OCI-LY7 (cell line): ENCODE measurements at regions not wholly inside any gene's neighbourhood (a gene's known extent, or its start where the extent isn't known, plus 50 kb on each side); places are given as distances from the start of the nearest gene placed in this dataset.

Experiments
- BruUV-seq: library from RNA; stranded (reverse); fragments of 400-500 nt; replicated peaks from 2 replicates; lab custom pipeline; 2021; lab: Mats Ljungman, UMichigan
- CTCF ChIA-PET: fragments of 300-600 bp; sonication (Branson Sonifier 250); formaldehyde crosslinking; loops from one replicate; lab custom pipeline; 2022; ENCODE audit warnings: antibody characterized with exemption; ENCODE audit not compliant: unreplicated experiment; lab: Charles Lee
- POLR2A ChIA-PET: fragments of 300-600 bp; sonication (Branson Sonifier 250); formaldehyde crosslinking; loops from one replicate; lab custom pipeline; 2022; ENCODE audit warnings: antibody characterized with exemption; lab: Charles Lee
- DNase-seq: peaks from one replicate; pipeline ENCODE4 v3.0.0-alpha.2; 2015; ENCODE audit warnings: low spot score
- H2AFZ ChIP-seq: fragments of 200-600 bp; sonication (generic), shearing (Covaris generic); 2 replicates; pipeline ENCODE4 v1.6.1; 2014; ENCODE audit warnings: mild to moderate bottlenecking, antibody characterized with exemption, low read length, moderate library complexity
- H3K27ac ChIP-seq: fragments of 200-600 bp; sonication (generic); 2 replicates; pipeline ENCODE4 v1.5.1; 2014; ENCODE audit warnings: mixed run types, low read depth, mild to moderate bottlenecking, moderate library complexity, low read length, inconsistent platforms; ENCODE audit not compliant: poor library complexity, severe bottlenecking
- H3K36me3 ChIP-seq: fragments of 200-600 bp; sonication (generic); 2 replicates; pipeline ENCODE4 v1.6.1; 2014; ENCODE audit warnings: mild to moderate bottlenecking, antibody characterized with exemption, low read length, moderate library complexity, mixed read lengths; ENCODE audit not compliant: insufficient read depth
- H3K4me1 ChIP-seq: fragments of 200-600 bp; sonication (generic); 2 replicates; pipeline ENCODE4 v1.5.1; 2014; ENCODE audit warnings: mild to moderate bottlenecking, low read length; ENCODE audit not compliant: insufficient read depth, poor library complexity, severe bottlenecking
- H3K4me2 ChIP-seq: fragments of 200-600 bp; sonication (generic); 2 replicates; pipeline ENCODE4 v1.6.1; 2014; ENCODE audit warnings: mild to moderate bottlenecking, low read length
- H3K4me3 ChIP-seq: fragments of 200-600 bp; sonication (generic); 2 replicates; pipeline ENCODE4 v1.5.1; 2014; ENCODE audit warnings: mild to moderate bottlenecking, low read depth, low read length; ENCODE audit not compliant: poor library complexity, severe bottlenecking
- H3K79me2 ChIP-seq: fragments of 200-600 bp; sonication (generic); 2 replicates; pipeline ENCODE4 v1.6.1; 2016; ENCODE audit warnings: low read depth, mild to moderate bottlenecking, low read length, moderate library complexity, mixed read lengths; ENCODE audit not compliant: insufficient read depth
- H3K9me2 ChIP-seq: fragments of 200-600 bp; sonication (generic); 2 replicates; pipeline ENCODE4 v1.6.1; 2016; ENCODE audit warnings: mild to moderate bottlenecking, low read length, mixed read lengths; ENCODE audit not compliant: insufficient read depth
- H3K9me3 ChIP-seq: fragments of 200-600 bp; sonication (generic); 2 replicates; pipeline ENCODE4 v1.6.1; 2014; ENCODE audit warnings: mild to moderate bottlenecking, mixed run types, low read length, mixed read lengths
- H4K20me1 ChIP-seq: fragments of 200-600 bp; sonication (generic); 2 replicates; pipeline ENCODE4 v1.6.1; 2014; ENCODE audit warnings: mild to moderate bottlenecking, antibody characterized with exemption, low read length, moderate library complexity, mixed read lengths; ENCODE audit not compliant: insufficient read depth
- EZH2phosphoT487 ChIP-seq: fragments of 200-600 bp; sonication (generic); IDR thresholded peaks from 2 replicates; pipeline ENCODE4 v1.6.1; 2018; ENCODE audit warnings: low read depth, borderline replicate concordance, mild to moderate bottlenecking, mixed run types, antibody characterized with exemption, low read length, moderate library complexity, mixed read lengths
- intact Hi-C: fragments of 100-400 bp; cut with micrococcal nuclease; formaldehyde crosslinking; loops from one replicate; pipeline ENCODE4 v1.10.0; 2022; ENCODE audit not compliant: unreplicated experiment
- TF ChIP-seq, protein P1 (sequence below): fragments of 200-600 bp; sonication (generic); conservative IDR thresholded peaks from 2 replicates; pipeline ENCODE4 v1.5.1; 2014; ENCODE audit warnings: mild to moderate bottlenecking, antibody characterized with exemption, low read length, moderate library complexity, mixed read lengths

DNA sequence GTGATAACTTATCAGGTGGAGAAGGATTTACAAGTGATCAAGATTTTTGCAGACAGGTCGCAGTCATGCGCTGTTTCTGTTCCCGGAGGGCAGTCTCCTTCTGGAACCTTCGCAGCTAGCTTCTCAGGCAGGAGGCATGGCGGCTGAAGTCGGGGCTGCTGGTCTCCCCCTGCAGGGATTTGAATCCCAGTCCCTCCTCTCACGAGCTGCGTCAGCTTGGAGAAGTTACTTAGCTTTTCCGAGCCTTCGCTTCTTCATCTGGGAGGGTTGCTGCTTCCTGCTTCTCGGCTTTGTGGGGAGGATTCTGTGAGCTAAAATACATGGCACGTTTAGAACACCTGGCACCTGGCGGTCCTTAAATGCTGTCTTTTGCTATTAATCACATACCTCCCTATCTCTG is 287.8 kb upstream of the FOXF1 start:
- Histone ChIP-seq H3K4me2 (no peak overlapping the region), H4K20me1 (no peaks in the 10 kb centered on the region), H3K79me2 (no peaks in the 10 kb centered on the region), H3K27ac (no peak overlapping the region), H3K9me2 (no peaks in the 10 kb centered on the region), H3K9me3 (no peaks in the 10 kb centered on the region), H2AFZ (no peak overlapping the region), H3K4me3 (no peak overlapping the region), H3K36me3 (no peaks in the 10 kb centered on the region), H3K4me1 (no peaks in the 10 kb centered on the region)
- POLR2A ChIA-PET, result no interaction called here
- intact Hi-C loops, result no loop called here
- CTCF ChIA-PET, result no interaction called here
- BruUV-seq, result no TSS peak
- DNase-seq, result no peak
- TF ChIP-seq, protein P1, sequence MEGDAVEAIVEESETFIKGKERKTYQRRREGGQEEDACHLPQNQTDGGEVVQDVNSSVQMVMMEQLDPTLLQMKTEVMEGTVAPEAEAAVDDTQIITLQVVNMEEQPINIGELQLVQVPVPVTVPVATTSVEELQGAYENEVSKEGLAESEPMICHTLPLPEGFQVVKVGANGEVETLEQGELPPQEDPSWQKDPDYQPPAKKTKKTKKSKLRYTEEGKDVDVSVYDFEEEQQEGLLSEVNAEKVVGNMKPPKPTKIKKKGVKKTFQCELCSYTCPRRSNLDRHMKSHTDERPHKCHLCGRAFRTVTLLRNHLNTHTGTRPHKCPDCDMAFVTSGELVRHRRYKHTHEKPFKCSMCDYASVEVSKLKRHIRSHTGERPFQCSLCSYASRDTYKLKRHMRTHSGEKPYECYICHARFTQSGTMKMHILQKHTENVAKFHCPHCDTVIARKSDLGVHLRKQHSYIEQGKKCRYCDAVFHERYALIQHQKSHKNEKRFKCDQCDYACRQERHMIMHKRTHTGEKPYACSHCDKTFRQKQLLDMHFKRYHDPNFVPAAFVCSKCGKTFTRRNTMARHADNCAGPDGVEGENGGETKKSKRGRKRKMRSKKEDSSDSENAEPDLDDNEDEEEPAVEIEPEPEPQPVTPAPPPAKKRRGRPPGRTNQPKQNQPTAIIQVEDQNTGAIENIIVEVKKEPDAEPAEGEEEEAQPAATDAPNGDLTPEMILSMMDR, result no peak
- no peak for TF ChIP-seq EZH2phosphoT487

DNA sequence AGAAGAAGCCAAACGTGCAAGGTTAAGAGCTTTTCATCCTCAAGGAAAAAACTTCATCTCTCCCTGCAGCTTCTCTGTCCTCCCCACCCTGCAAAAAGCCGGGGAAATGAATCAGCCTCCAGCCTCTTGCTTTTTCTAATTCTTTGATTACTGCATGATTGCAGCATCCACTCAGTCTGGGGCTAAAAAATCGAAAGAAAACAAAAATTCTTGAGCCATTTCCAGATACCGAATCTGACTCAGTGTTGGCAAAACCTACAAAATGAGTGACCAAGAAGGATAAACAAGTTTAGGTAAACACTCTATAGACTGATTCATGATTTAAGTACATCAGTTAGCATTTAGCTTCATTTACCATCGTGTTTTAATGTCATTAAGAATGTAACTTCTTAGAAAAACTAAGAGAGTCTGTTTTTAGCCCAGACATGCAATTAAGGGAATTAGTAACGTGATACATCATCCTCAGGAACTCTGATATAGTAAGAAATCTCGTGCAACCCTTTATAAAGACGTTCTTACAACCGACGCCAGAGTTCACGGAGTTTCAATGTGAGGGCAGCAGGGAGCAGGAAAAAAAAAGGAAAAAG is 287.3 kb upstream of the FOXF1 start:
- no peak for TF ChIP-seq EZH2phosphoT487
- TF ChIP-seq, protein P1, result no peak
- no peak overlapping the region for H2AFZ ChIP-seq
- POLR2A ChIA-PET, result no interaction called here
- CTCF ChIA-PET, result no interaction called here
- DNase-seq, result no peak
- no peaks in the 10 kb centered on the region for H3K9me2 ChIP-seq
- H4K20me1 ChIP-seq, result no peaks in the 10 kb centered on the region
- intact Hi-C loops, result no loop called here
- no peak overlapping the region for H3K4me3 ChIP-seq
- no peak overlapping the region for H3K4me2 ChIP-seq
- H3K9me3 ChIP-seq, result no peaks in the 10 kb centered on the region
- H3K36me3 ChIP-seq, result no peaks in the 10 kb centered on the region
- H3K79me2 ChIP-seq, result no peaks in the 10 kb centered on the region
- no peak overlapping the region for H3K27ac ChIP-seq
- H3K4me1 ChIP-seq, result no peaks in the 10 kb centered on the region
- no TSS peak for BruUV-seq

DNA sequence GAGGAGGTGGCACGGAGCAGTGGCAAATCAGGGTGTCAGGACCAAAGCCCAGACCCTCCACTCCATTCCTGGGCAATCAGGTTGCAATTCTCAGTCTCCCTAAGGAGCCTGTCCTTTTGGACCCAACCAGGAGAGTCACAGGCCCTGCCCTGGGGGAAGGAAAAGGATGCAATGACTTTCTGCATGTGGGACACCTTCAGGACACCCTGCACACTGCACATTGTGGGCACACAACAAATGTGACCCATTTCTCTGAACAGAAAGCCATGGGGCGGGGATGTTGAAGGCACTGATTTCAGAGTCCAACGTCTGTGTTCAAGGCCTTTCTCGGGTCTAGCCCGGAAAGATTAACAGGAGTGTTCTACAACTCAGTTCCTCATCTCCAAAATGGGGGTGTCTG is 286.2 kb upstream of the FOXF1 start:
- H3K27ac ChIP-seq, result no peak overlapping the region
- ChIA-PET CTCF (no interaction called here), POLR2A (no interaction called here)
- TF ChIP-seq EZH2phosphoT487, result no peak
- TF ChIP-seq, protein P1, result no peak
- no peaks in the 10 kb centered on the region for H3K4me1 ChIP-seq
- H3K36me3 ChIP-seq, result no peaks in the 10 kb centered on the region
- no TSS peak for BruUV-seq
- intact Hi-C loops, result no loop called here
- no peaks in the 10 kb centered on the region for H3K79me2 ChIP-seq
- no peak for DNase-seq
- H2AFZ ChIP-seq, result no peak overlapping the region
- no peaks in the 10 kb centered on the region for H4K20me1 ChIP-seq
- no peaks in the 10 kb centered on the region for H3K9me3 ChIP-seq
- H3K4me2 ChIP-seq, result no peak overlapping the region
- H3K9me2 ChIP-seq, result no peaks in the 10 kb centered on the region
- H3K4me3 ChIP-seq, result no peak overlapping the region
